NCI-H1417 (cell line): ENCODE measurements at regions not wholly inside any gene's neighbourhood (a gene's known extent, or its start where the extent isn't known, plus 50 kb on each side); places are given as distances from the start of the nearest gene placed in this dataset.

Experiments used
- DNase-seq, 3 experiments: peaks; one replicate each; lab custom pipeline; 2025; lab: John Stamatoyannopoulos, UW

- peak in 1 of 3 experiments; percentile 58 for DNase-seq
These were observed 115.9 kb upstream of the NRSN1 start for GRCh38 chr6:24010133-24010532.

GRCh38 chr6:24016286-24016685 lies 109.7 kb upstream of the NRSN1 start:
- DNase-seq: no peak

- no peak for DNase-seq
These were observed 109.2 kb upstream of the NRSN1 start for GRCh38 chr6:24016857-24017256.

- DNase-seq: no peak
These were observed 106.6 kb upstream of the NRSN1 start for GRCh38 chr6:24019393-24019792.

- peak in 1 of 3 experiments; percentile 82 for DNase-seq
These were observed 106.2 kb upstream of the NRSN1 start for GRCh38 chr6:24019830-24020229.

- DNase-seq: no peak
These were observed 100.0 kb upstream of the NRSN1 start for GRCh38 chr6:24026050-24026449.

- no peak for DNase-seq
These were observed 94.5 kb upstream of the NRSN1 start for GRCh38 chr6:24031496-24031895.

GRCh38 chr6:24032896-24033688 lies 92.9 kb upstream of the NRSN1 start:
- DNase-seq: no peak

GRCh38 chr6:24043848-24044247 lies 82.2 kb upstream of the NRSN1 start:
- no peak for DNase-seq

- peak in 2 of 3 experiments; percentile 17 to 26 for DNase-seq
These were observed 73.9 kb upstream of the NRSN1 start for GRCh38 chr6:24051942-24052589.

GRCh38 chr6:24052590-24052961 lies 73.4 kb upstream of the NRSN1 start:
- DNase-seq: no peak

- DNase-seq: no peak
These were observed 73.0 kb upstream of the NRSN1 start for GRCh38 chr6:24053057-24053456.

- peak in 1 of 3 experiments; percentile 6 for DNase-seq
These were observed 71.6 kb upstream of the NRSN1 start for GRCh38 chr6:24054388-24054787.

GRCh38 chr6:24056567-24056966 lies 69.4 kb upstream of the NRSN1 start:
- DNase-seq: no peak

GRCh38 chr6:24057030-24057429 lies 69.0 kb upstream of the NRSN1 start:
- no peak for DNase-seq

- no peak for DNase-seq
These were observed 64.8 kb upstream of the NRSN1 start for GRCh38 chr6:24060982-24061754.

GRCh38 chr6:24064106-24064505 lies 61.9 kb upstream of the NRSN1 start:
- DNase-seq: peak; percentile 14 to 71 (median 21)

GRCh38 chr6:24064832-24065231 lies 61.2 kb upstream of the NRSN1 start:
- no peak for DNase-seq

GRCh38 chr6:24069526-24069925 lies 56.5 kb upstream of the NRSN1 start:
- DNase-seq: peak in 1 of 3 experiments; percentile 44

GRCh38 chr6:24072038-24072746 lies 53.8 kb upstream of the NRSN1 start:
- DNase-seq: no peak

GRCh38 chr6:24076011-24076410 lies 50.0 kb upstream of the NRSN1 start:
- no peak for DNase-seq
